ENCODE measurements at regions not wholly inside any gene's neighbourhood (a gene's known extent, or its start where the extent isn't known, plus 50 kb on each side); places are given as distances from the start of the nearest gene placed in this dataset.

DNA sequence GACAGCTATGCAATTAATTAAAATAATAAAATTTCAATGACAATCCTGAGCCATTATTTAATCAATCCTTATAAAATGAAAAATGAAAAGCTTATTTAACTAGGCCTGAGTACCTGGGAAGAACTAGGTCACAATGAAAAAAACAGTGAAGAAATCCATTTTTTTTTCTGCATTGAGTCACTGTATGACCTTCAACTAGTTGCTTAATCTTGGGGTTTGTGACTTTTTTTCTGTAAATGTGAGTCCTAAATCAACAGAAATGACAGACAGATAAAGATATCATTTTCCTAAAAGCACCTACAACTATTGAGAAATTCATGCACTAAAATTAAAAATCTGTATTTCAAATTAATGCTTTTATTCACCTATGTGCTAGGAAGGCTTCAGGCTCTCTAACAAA is 96.8 kb downstream of the TMEM26 start:
- TF ChIP-seq CTCF (IDR thresholded peaks at IDR 0.05) = no peak
- no peak for TF ChIP-seq POLR2A (IDR thresholded peaks at IDR 0.05)

All from testis (tissue), 2 donors.